Uterus (tissue), 3 donors: ENCODE measurements at regions not wholly inside any gene's neighbourhood (a gene's known extent, or its start where the extent isn't known, plus 50 kb on each side); places are given as distances from the start of the nearest gene placed in this dataset.

Experiments
- DNase-seq, 2 donors: peaks; one replicate each; pipeline ENCODE4 v3.0.0-alpha.2; 2019 to 2020
- H3K27ac ChIP-seq, 2 donors: fragments of 200-600 bp; sonication (generic); 1 replicate in 1 of 2; 2 replicates in 1 of 2; pipeline ENCODE4 v1.5.1; 2016 to 2018
- H3K27me3 ChIP-seq, 2 donors: fragments of 200-600 bp; sonication (generic); one replicate each; pipeline ENCODE4 v1.5.1; 2018 to 2019; ENCODE audit warnings: control low read depth in 1 of 2
- H3K36me3 ChIP-seq, 2 donors: fragments of 200-600 bp; sonication (generic); one replicate each; pipeline ENCODE4 v1.5.1; 2019; ENCODE audit warnings: control low read depth in 1 of 2
- H3K4me1 ChIP-seq, 2 donors: fragments of 200-600 bp; sonication (generic); one replicate each; pipeline ENCODE4 v1.5.1; 2018 to 2019; ENCODE audit warnings: control low read depth in 1 of 2
- H3K4me3 ChIP-seq, 2 donors: fragments of 200-600 bp; sonication (generic); 1 replicate in 1 of 2; 2 replicates in 1 of 2; pipeline ENCODE4 v1.5.1; 2018 to 2019; ENCODE audit warnings: mild to moderate bottlenecking in 1 of 2
- H3K9me3 ChIP-seq, 2 donors: fragments of 200-600 bp; sonication (generic); one replicate each; pipeline ENCODE4 v1.5.1; 2019; ENCODE audit warnings: control low read depth in 1 of 2
- CTCF ChIP-seq, 4 experiments: fragments of 200-600 bp in 2 of 4; fragments of 450-650 bp in 2 of 4; sonication (generic) in 2 of 4; IDR thresholded peaks; one replicate each; pipeline ENCODE4 v1.5.1; 2016 to 2019; ENCODE audit warnings: antibody characterized with exemption in 4 of 4, mild to moderate bottlenecking in 2 of 4, moderate library complexity in 1 of 4
- POLR2A ChIP-seq, 2 donors: fragments of 450-650 bp; IDR thresholded peaks; one replicate each; pipeline ENCODE4 v1.6.1; 2016; ENCODE audit warnings: antibody characterized with exemption in 2 of 2, mild to moderate bottlenecking in 1 of 2, moderate library complexity in 1 of 2
- intact Hi-C: fragments of 100-400 bp; cut with DNase I; formaldehyde crosslinking; loops from one replicate; pipeline ENCODE4 v1.15.1; 2023; ENCODE audit warnings: low total_unique reads
- donor health status: DM: yes; HTN: yes; CAD: no.

DNA sequence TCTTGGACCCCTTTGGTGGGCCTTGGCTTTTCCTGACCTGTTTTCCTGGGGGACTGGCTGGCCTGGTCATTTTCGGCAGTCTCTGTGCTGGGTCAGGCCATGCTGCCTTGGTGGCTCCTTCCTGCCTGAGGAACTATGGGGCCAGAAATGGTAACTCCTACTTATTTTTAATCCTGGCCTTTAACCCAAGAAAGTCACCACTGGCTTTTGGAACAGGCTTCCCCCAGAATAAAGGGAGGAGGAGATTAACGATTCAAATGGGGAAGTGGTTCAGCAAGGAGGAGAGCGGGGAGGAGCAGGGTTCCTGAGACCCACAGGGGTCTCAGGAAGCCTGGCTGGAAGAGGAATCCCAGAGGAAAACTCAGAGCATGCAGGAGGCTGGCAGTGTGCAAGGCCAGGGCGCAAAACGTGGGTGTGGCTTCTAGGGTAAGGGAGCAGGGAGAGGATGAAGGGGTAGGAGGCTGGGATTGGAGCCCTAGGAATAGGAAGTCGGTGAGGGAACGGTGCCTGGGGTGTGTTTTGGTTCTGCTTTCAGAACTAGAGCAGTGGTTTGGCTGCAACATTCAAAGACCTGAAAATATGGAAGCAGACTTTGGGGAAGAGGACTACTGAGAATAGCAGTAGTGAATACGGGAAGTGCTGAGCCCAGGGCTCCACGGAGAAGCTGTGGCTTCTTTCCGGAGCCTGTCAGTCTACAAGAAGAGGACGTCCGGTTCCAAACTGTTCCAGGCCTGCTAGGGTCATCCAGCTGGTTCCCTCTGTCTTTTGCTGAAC is 271.1 kb upstream of the KLF4 start:
- TF ChIP-seq CTCF (IDR thresholded peaks at IDR 0.05), result no peak
- no peak for TF ChIP-seq POLR2A (IDR thresholded peaks at IDR 0.05)
- Histone ChIP-seq H3K9me3 (no peaks in the 10 kb centered on the region), H3K4me1 (no peaks in the 10 kb centered on the region), H3K4me3 (no peak overlapping the region), H3K36me3 (no peaks in the 10 kb centered on the region), H3K27ac (no peak overlapping the region), H3K27me3 (no peaks in the 10 kb centered on the region)
- intact Hi-C loops, result no loop called here
- no peak for DNase-seq

DNA sequence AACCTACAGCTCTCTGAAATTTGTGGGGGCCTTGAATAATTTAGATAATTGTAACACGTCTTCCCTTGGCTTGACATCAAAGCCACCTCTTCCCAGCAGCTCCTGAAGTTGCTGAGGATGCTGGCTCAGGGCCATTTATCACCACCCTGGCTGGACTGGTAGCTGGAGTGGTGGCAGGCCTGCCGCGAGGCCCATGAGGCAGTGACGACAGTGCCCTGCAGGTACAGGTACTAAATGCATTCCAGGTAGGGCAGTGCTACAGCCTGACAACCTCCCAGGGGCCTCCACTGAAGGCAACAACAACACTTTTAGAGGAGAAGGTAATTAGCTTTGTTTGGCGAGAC is 270.2 kb upstream of the KLF4 start:
- H3K27me3 ChIP-seq, result no peaks in the 10 kb centered on the region
- H3K4me3 ChIP-seq, result no peak overlapping the region
- intact Hi-C loops, result no loop called here
- DNase-seq, result no peak
- no peaks in the 10 kb centered on the region for H3K36me3 ChIP-seq
- TF ChIP-seq POLR2A (IDR thresholded peaks at IDR 0.05), result no peak
- no peak for TF ChIP-seq CTCF (IDR thresholded peaks at IDR 0.05)
- no peaks in the 10 kb centered on the region for H3K4me1 ChIP-seq
- H3K27ac ChIP-seq, result no peak overlapping the region
- no peaks in the 10 kb centered on the region for H3K9me3 ChIP-seq

GRCh38 chr9:107759009-107759822 is 269.6 kb upstream of the KLF4 start:
- H3K27ac ChIP-seq, result no peak overlapping the region

DNA sequence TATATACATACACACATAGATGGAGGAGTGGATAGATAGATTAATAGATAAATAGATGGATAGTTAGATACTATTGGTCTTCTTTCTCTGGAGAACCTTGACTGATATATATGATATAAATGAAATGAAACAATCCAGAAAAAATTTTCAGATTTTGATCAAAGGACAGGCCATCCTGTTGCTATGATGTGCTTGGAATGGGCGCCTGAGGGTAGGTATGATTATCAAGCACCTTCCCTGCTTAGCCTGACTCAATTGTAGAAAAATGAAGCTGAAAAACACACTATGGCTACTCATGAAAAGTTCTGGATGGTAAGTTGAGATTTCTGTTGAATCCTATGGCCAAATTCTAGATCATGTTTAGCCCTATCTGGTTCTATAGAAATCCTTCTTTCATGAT is 266.5 kb upstream of the KLF4 start:
- TF ChIP-seq POLR2A (IDR thresholded peaks at IDR 0.05) (no peak), CTCF (IDR thresholded peaks at IDR 0.05) (no peak)
- H3K36me3 ChIP-seq, result no peaks in the 10 kb centered on the region
- intact Hi-C loops, result no loop called here
- no peak overlapping the region for H3K27ac ChIP-seq
- no peaks in the 10 kb centered on the region for H3K27me3 ChIP-seq
- H3K4me1 ChIP-seq, result no peaks in the 10 kb centered on the region
- no peaks in the 10 kb centered on the region for H3K9me3 ChIP-seq
- H3K4me3 ChIP-seq, result no peak overlapping the region
- no peak for DNase-seq

More at GRCh38 chr9:107759009-107759822, 269.6 kb upstream of the KLF4 start:
- TF ChIP-seq POLR2A (IDR thresholded peaks at IDR 0.05) (no peak), CTCF (IDR thresholded peaks at IDR 0.05) (no peak)
- intact Hi-C loops, result no loop called here
- Histone ChIP-seq H3K36me3 (no peaks in the 10 kb centered on the region), H3K4me3 (no peak overlapping the region), H3K9me3 (no peaks in the 10 kb centered on the region), H3K4me1 (no peaks in the 10 kb centered on the region), H3K27me3 (no peaks in the 10 kb centered on the region)
- no peak for DNase-seq

DNA sequence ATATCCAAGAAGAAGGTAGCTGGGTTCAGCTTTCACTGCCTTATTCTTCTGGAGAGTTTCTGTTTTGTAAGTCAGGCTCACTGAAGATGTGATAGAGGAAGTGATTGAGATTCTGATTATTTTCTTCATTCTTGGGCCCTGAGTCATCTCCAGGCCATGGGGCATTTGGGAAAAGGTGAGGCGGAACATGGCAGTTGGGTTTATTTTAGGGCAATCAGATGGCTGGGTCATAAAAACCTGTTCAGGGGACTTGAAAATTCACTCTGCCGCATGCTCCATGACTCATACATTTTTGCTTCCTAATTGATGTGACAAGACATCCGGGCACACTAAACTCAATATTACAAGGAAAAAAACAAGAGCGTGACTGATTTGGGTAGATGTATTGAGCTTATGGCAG is 265.7 kb upstream of the KLF4 start:
- intact Hi-C loops, result no loop called here
- no peak overlapping the region for H3K27ac ChIP-seq
- no peaks in the 10 kb centered on the region for H3K27me3 ChIP-seq
- DNase-seq, result no peak
- H3K9me3 ChIP-seq, result no peaks in the 10 kb centered on the region
- H3K36me3 ChIP-seq, result no peaks in the 10 kb centered on the region
- H3K4me3 ChIP-seq, result no peak overlapping the region
- peaks cover 0 to 3% of the 10 kb centered on the region in 2 donors for H3K4me1 ChIP-seq
- TF ChIP-seq POLR2A (IDR thresholded peaks at IDR 0.05) (no peak), CTCF (IDR thresholded peaks at IDR 0.05) (no peak)
